AG09309 (cell line): ENCODE measurements at regions not wholly inside any gene's neighbourhood (a gene's known extent, or its start where the extent isn't known, plus 50 kb on each side); places are given as distances from the start of the nearest gene placed in this dataset.

ENCODE experiments used
- DNase-seq: peaks from one replicate; pipeline ENCODE4 v3.0.0-alpha.2; 2010; ENCODE audit warnings: low read depth
- H3K4me3 ChIP-seq: 2 replicates; pipeline ENCODE4 v1.5.1; 2011; ENCODE audit warnings: mild to moderate bottlenecking, low read depth, low read length, moderate library complexity; ENCODE audit not compliant: control insufficient read depth
- TF ChIP-seq, protein P1 (sequence below): IDR thresholded peaks from 2 replicates; pipeline ENCODE4 v1.5.1; 2011; ENCODE audit warnings: mild to moderate bottlenecking, low read depth, low read length, inconsistent platforms; ENCODE audit not compliant: insufficient read depth, control insufficient read depth; ENCODE audit errors: missing control alignments

DNA sequence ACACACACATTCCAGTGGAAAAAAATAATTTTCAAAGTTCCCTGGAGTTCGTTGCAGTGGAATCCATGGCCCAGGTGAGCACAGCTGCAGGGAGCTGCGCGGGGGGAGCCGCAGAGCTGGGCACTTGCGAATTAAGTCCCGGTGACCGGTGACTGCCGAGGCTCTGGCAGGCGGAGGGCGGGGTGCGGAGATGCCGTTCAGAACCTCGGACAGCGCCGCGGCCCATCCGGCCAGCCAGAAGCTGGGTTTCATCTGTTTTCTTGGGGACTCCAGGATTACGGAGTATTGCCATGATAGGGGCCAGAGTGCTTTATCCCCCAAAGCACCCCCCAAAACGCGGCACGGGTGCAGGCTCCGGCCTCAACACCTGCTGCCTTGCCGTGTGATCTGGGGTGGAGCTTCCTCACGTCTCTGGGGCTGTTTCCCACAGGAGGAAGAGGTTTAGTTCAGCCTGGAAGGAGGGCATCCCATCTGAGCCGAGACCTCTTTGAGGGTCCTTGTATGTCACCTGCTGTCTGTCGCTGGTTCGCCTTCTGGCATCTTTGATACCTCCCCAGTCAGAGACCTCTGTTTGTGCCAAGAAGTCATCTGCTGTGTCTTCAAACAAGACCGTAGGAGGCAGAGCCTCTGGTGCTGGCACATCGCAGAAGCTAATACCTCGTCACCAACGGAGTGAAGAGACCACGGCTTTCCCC lies 99.4 kb downstream of the YTHDF1 start:
- TF ChIP-seq, protein P1, sequence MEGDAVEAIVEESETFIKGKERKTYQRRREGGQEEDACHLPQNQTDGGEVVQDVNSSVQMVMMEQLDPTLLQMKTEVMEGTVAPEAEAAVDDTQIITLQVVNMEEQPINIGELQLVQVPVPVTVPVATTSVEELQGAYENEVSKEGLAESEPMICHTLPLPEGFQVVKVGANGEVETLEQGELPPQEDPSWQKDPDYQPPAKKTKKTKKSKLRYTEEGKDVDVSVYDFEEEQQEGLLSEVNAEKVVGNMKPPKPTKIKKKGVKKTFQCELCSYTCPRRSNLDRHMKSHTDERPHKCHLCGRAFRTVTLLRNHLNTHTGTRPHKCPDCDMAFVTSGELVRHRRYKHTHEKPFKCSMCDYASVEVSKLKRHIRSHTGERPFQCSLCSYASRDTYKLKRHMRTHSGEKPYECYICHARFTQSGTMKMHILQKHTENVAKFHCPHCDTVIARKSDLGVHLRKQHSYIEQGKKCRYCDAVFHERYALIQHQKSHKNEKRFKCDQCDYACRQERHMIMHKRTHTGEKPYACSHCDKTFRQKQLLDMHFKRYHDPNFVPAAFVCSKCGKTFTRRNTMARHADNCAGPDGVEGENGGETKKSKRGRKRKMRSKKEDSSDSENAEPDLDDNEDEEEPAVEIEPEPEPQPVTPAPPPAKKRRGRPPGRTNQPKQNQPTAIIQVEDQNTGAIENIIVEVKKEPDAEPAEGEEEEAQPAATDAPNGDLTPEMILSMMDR: no peak
- DNase-seq: no peak
- no peak overlapping the region for H3K4me3 ChIP-seq

DNA sequence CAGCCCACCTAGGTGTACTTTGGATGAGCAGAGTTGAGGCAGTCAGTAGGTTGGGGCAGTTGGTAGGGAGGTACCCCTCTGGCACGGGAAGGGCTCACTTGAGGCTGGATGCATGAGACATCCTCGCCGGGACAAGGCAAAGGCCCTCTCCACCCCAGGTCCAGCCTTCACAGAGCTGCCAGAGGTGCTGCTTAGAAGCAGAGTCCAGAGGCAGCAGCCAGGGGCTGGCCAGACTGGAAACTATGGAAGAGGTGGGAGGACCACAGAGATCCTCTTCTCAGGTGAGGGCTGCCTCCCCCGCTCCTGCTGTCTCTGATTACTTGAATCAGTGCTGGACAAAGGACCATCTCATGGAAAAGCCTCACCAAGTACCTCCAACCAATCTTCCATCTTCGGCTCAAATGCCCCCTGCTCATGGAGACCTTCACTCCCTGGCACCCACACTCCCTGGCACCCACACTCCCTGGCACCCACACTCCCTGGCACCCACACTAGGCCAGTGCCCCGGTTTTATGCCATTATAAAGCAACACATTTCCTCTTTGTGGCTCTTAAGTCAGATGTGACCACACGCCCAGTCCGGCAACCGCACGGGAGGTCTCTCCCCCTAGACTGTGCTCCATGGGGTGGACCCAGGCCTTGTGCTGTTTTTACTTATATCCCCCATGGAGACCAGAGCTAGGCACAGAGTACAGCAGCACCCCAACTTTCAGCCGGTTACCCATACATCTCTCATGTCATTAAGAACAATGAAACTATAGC lies 100.1 kb downstream of the YTHDF1 start:
- H3K4me3 ChIP-seq: no peak overlapping the region
- DNase-seq: no peak
- TF ChIP-seq, protein P1: no peak

- TF ChIP-seq, protein P1: no peak
- no peak overlapping the region for H3K4me3 ChIP-seq
- no peak for DNase-seq
These were observed 101.1 kb downstream of the YTHDF1 start for GRCh38 chr20:63114693-63115311.

- no peak overlapping the region for H3K4me3 ChIP-seq
- DNase-seq: no peak
- TF ChIP-seq, protein P1: no peak
These were observed 101.8 kb downstream of the YTHDF1 start for GRCh38 chr20:63114006-63114692.

GRCh38 chr20:63112491-63113219 lies 103.3 kb downstream of the YTHDF1 start:
- DNase-seq: no peak
- TF ChIP-seq, protein P1: no peak
- H3K4me3 ChIP-seq: no peak overlapping the region

DNA sequence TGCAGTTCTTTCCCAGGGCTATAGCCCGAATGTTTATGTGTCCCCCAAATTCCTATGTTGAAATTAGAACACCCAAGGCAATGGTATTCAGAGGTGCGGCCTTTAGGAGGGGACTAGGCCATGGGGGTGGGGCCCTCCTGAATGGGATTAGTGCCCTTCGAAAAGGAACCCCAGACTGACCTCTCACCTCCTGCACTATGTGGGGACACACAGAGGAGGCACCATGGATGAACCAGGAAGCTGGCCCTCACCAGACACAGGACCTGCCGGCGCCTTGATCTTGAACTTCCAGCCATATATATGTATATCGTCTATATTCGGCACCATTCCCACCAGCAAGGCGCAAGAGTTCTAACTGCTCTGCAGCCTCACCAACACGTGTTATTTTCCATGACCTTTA lies 101.5 kb upstream of the BHLHE23 start:
- no peak for DNase-seq
- H3K4me3 ChIP-seq: no peak overlapping the region
- TF ChIP-seq, protein P1: no peak
